ENCODE measurements at regions not wholly inside any gene's neighbourhood (a gene's known extent, or its start where the extent isn't known, plus 50 kb on each side); places are given as distances from the start of the nearest gene placed in this dataset.

GRCh38 chr21:21722731-21723130 lies 724.5 kb downstream of the NCAM2 start:
- no peak for DNase-seq (ENCODE audit: low spot score)

DNA sequence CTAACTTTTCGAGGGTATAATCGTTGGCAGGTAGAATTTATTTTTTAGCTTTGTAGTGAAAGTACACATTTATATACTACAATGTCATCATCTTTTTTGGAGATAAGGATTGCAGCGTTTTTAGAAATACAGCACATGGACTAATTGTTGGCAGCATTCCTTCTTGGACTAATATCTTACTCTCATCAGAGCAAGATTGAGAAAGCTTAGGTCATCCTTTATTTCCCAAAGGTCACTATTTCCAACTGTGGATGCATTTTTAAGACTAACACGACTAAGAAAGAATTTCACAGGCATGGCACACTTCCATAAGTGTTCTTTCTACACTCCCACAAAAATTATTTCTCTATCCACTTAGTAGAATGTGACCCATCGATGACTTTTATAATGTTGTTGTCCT lies 732.3 kb downstream of the NCAM2 start:
- no peak for DNase-seq (ENCODE audit: low spot score)

DNA sequence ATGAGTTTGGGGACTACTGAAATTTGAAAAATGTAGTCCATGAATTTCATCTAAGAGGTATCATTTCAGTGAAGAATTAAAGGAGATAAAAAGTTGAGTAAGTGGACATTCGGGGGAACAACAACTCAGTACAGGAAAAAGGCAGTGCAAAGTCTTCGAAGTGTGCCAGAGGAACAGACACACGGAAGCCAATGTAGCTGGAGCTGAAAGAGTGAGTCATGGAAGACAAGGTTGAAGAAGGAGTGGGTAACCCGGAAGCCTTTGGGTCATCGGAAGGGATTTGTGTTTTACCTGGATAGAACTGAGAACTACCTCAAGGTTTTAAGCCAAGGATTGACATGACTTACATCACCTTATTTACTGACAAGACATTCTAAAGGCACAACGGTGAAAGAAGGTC lies 733.4 kb downstream of the NCAM2 start:
- no peak for DNase-seq (ENCODE audit: low spot score)

GRCh38 chr21:21734088-21734487 lies 735.9 kb downstream of the NCAM2 start:
- DNase-seq (ENCODE audit: low spot score) = no peak

DNA sequence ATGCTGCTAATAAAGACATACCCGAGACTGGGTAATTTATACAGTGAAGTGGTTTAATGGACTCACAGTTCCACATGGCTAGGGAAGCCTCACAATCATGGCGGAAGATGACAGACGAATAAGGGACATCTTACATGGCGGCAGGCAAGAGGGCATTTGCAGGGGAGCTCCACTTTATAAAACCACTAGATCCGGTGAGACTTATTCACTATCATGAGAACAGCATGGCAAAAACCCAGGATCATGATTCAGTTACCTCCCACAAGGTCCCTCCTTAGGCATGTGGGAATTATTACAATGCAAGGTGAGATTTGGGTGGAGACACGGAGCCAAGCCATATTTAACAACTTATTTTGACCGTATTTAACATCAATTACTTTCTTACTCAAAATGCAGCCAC lies 739.0 kb downstream of the NCAM2 start:
- DNase-seq (ENCODE audit: low spot score) = no peak

DNA sequence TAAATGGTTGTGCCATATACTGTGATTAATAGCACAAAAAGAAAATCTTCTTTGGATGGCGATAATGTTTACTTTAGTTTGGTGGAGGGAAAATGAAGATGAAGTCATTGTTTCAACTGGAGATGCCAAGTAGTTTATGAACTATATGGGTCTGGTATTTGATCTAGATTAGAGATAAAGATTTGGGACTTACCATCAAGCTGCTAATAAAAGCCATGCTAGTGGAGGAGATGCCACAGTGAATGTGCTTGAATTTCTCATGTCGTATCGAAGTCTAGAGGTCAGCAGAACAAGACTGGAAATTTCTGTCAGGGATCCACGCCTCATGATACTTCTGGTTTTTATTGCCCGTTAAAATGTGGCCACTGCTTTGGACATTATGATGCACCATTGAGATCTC lies 742.0 kb downstream of the NCAM2 start:
- DNase-seq (ENCODE audit: low spot score) = no peak

DNA sequence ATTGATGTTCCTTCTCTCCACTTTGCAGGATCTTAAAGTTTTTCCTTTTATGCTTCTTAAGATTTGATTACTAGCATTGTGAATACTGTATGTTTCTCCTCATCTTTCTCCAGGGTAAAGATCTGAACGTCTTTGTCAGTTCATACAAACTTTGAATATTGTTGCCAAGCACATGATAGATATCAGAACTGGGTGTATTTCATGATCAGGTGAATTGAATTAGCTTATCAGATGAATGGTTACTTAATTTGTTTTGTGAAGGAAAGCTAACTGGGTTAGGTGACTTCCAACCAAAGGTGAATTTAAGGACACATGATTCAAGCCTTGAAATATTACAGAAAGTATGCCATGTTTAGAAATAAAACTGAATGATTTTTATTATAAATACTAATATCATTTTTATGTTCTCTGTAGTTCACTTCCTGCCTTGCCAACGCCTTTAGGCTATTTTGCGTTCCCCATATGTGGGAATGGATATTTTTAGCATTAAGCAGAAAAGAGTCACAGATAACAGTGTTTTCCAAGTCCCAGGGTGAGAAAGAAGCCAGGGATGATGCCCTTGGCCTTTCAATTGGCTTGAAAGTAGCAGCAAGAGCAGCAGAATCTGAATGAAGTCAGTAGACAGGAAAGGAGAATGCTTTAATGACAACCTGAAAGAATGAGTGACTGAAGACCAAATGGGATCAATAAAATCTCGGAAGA lies 752.1 kb downstream of the NCAM2 start:
- no peak for DNase-seq (ENCODE audit: low spot score)

GRCh38 chr21:21751286-21751685 lies 753.1 kb downstream of the NCAM2 start:
- no peak for DNase-seq (ENCODE audit: low spot score)

DNA sequence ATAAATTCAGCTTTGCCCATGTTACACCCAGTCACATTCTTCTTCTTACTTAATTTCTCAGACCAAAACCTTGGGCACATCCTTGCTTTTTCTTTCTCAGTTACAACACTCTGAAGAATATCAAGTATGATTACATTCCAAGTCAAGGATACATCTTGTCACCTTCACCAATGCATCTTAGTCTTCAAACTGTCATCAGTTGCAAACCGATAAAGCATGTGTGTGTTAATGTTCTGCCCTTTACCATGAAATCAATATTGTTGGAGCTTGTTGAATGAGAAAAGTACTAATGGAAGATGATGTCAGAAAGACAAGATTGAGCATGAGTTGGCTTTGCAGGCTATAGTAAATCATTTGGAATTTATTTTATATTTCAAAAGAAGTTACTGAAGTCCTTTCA lies 764.6 kb downstream of the NCAM2 start:
- no peak for DNase-seq (ENCODE audit: low spot score)

DNA sequence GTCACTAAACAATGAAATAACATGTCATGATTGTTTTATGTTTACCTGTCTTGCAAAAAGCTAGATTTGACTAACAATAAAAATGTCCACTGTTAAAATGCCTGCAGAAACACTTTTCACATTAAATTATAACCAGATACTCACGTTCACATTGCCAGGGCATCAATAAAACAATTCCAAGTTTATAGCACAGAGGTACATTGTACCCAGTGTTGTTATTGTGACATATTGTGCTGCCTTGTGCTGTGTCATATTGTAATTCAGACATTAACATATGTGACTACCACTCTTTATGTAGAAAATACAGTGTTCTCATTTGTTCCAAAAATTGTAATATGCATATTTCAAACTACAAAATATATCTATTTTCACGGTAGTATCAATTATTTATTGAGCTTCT lies 766.1 kb downstream of the NCAM2 start:
- no peak for DNase-seq (ENCODE audit: low spot score)

GRCh38 chr21:21767276-21767675 lies 769.1 kb downstream of the NCAM2 start:
- no peak for DNase-seq (ENCODE audit: low spot score)

GRCh38 chr21:21788591-21788990 lies 790.4 kb downstream of the NCAM2 start:
- no peak for DNase-seq (ENCODE audit: low spot score)

DNA sequence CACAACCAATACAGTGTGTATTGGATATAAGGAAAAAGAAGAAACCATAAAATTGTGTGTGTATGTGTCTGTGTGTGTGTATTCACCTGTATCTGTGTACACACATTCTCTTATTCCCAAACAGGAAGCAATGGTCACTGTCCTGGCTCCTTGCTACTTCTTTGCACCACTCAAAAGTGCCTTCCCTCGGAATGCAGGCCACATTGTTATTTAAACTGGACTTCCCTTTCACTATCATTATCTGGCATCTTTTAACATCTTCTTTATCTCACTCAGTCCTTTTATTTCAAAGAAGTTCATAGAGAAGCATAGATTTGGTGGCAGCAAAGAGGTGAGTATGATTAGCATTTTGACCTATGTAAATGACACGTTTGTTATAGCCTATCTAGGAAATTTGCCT lies 803.7 kb downstream of the NCAM2 start:
- DNase-seq (ENCODE audit: low spot score) = no peak

- no peak for DNase-seq (ENCODE audit: low spot score)
Measured at GRCh38 chr21:21806711-21807597, 808.7 kb downstream of the NCAM2 start.

DNA sequence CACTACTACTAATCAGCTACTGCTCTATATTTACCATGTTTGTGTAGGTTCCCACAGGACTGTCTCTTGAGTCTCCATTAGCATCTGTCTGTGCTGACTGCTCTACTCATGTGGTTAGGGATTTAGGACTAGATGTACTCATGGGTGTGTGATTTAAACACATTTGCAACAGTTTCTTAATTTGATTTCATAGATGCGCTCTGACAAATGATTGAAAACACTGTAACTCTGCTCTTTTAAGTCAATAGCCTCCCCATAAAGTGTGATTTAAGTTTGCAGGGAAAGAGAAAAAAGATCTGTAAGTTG lies 809.3 kb downstream of the NCAM2 start:
- no peak for DNase-seq (ENCODE audit: low spot score)

DNA sequence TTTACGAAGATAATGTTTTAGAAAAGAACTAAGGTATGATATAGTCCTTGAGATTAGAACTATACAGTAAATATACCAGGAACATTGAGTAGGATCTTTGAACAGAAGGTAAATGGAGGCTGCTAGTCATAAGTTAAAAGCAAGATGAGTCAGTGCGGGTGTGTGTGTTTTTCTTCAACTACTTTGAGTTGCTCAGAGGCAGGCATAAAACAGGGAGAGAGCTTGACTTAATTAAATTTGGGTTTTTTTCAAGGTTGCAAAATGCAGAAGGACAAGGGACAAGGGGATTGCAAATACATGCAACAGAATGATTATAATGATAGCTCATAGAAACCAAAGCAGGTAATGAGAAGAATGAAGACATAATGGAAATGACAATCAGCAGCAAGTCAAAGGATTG lies 815.1 kb downstream of the NCAM2 start:
- no peak for DNase-seq (ENCODE audit: low spot score)

GRCh38 chr21:21813934-21814333 lies 815.7 kb downstream of the NCAM2 start:
- DNase-seq (ENCODE audit: low spot score) = no peak

GRCh38 chr21:21816778-21817177 lies 818.6 kb downstream of the NCAM2 start:
- no peak for DNase-seq (ENCODE audit: low spot score)

DNA sequence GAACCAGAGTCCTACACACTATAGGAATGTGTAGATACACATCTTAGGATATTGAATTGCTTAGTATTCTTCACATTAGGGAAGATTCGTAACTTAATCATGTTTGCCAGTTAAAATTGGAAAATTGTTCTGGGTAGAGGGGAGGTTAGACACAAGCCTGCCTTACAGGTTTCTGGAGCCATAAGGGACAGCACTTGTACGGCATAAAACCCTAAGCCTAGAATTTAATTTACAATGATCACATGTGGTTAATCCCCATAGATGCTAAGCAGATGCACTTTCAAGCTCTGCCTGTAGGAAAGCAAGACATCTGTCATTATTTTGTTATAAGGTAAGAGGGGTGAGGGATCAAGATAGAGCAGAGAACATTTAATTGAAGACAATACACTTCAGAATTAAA lies 820.7 kb downstream of the NCAM2 start:
- DNase-seq (ENCODE audit: low spot score) = no peak

DNA sequence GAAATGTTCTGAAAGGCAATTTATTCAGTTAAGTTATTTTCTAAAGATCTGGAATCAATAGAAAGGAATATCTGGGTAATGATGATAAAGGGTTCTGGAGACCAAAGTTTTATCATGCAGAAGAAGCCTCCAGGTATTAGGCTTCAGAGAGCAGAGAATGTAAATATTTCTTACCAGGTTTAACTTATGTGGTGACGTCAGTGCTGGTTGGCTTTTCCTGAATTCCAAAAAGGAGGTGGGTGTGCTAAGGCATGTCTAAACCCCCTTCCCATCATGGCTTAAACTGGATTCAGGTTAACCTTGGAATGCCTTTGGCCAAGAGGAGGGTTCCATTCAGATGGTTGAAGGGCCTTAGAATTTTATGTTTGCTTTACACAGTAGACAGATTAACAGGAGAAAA lies 829.9 kb downstream of the NCAM2 start:
- DNase-seq (ENCODE audit: low spot score) = no peak

GRCh38 chr21:21831036-21831435 lies 832.8 kb downstream of the NCAM2 start:
- DNase-seq (ENCODE audit: low spot score) = no peak

- no peak for DNase-seq (ENCODE audit: low spot score)
Measured at GRCh38 chr21:21845901-21846300, 847.7 kb downstream of the NCAM2 start.

DNA sequence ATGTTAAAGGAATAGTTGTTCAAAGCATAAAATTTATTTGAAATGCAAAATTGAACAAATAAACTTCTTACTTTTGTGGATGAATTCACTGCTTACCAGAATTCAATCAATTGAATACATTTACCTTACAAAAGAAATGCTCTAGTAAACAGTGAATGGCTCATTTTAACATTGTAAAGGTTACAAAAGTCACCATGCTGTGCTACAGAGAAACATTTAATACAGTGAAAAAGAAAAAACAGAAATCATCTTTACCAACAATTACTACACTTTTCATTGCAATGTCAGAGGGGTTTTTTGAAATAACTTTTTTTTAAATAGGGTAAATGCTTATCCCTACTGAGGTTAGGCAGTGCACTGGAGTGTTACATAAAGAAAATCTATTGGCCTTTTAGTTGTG lies 853.0 kb downstream of the NCAM2 start:
- DNase-seq (ENCODE audit: low spot score) = no peak

DNA sequence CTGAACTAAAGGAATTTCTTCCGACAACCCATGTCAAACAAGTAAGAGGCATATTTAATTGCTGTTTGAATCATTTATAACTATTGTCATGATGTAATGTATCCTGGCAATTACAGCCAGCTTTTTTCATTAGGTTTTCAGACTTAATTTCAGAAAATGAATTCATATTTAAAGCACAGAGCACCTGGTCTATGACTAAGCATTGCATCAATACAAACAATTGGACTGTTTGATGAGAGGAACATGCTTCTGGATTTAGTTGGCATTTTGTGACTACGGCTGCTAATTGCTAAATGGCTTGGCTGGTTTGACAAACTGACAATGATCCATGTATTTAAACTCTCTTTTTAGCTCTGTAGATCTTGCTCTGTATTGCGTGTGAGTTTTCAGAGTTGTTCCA lies 853.4 kb downstream of the NCAM2 start:
- DNase-seq (ENCODE audit: low spot score) = no peak
